GM23338 (cell line): ENCODE measurements at regions not wholly inside any gene's neighbourhood (a gene's known extent, or its start where the extent isn't known, plus 50 kb on each side); places are given as distances from the start of the nearest gene placed in this dataset.

Experiments
- ATAC-seq: fragments of 200-7000 bp; cut with Tn5 transposase; 3 replicates; pipeline ENCODE4 v1.9.1; 2020
- DNase-seq: peaks from one replicate; pipeline ENCODE4 v3.0.0-alpha.2; 2015; ENCODE audit warnings: low spot score
- H2AFZ ChIP-seq: fragments of 200-600 bp; sonication (generic); 2 replicates; pipeline ENCODE4 v1.8.0; 2016; ENCODE audit warnings: antibody characterized with exemption, mild to moderate bottlenecking, moderate library complexity
- H3F3A ChIP-seq: fragments of 200-600 bp; sonication (generic); replicated peaks from 2 replicates; pipeline ENCODE4 v1.8.0; 2017; ENCODE audit warnings: antibody characterized with exemption, mixed run types, low read depth
- H3K27ac ChIP-seq: fragments of 200-600 bp; sonication (generic); 2 replicates; pipeline ENCODE4 v1.6.1; 2016; ENCODE audit warnings: low read depth
- H3K27me3 ChIP-seq: fragments of 200-600 bp; sonication (generic); 2 replicates; pipeline ENCODE4 v1.8.0; 2016; ENCODE audit warnings: mild to moderate bottlenecking, mixed run types, moderate library complexity; ENCODE audit not compliant: insufficient read depth
- H3K36me3 ChIP-seq: fragments of 200-600 bp; sonication (generic); 2 replicates; pipeline ENCODE4 v1.8.0; 2016; ENCODE audit warnings: mild to moderate bottlenecking; ENCODE audit not compliant: insufficient read depth
- H3K4me1 ChIP-seq: fragments of 200-600 bp; sonication (generic); 2 replicates; pipeline ENCODE4 v1.8.0; 2016; ENCODE audit warnings: mild to moderate bottlenecking, moderate library complexity; ENCODE audit not compliant: insufficient read depth
- H3K4me2 ChIP-seq: fragments of 200-600 bp; sonication (generic); 2 replicates; pipeline ENCODE4 v1.7.1; 2017; ENCODE audit warnings: mixed run types
- H3K4me3 ChIP-seq: fragments of 200-600 bp; sonication (generic); 2 replicates; pipeline ENCODE4 v1.6.1; 2016; ENCODE audit warnings: mixed run types
- H3K79me2 ChIP-seq: fragments of 200-600 bp; sonication (generic); replicated peaks from 2 replicates; pipeline ENCODE4 v1.8.0; 2017; ENCODE audit warnings: mild to moderate bottlenecking; ENCODE audit not compliant: insufficient read depth
- H3K9me2 ChIP-seq: fragments of 200-600 bp; sonication (generic); 2 replicates; pipeline ENCODE4 v1.8.0; 2017; ENCODE audit not compliant: insufficient read depth
- H4K20me1 ChIP-seq: fragments of 200-600 bp; sonication (generic); replicated peaks from 2 replicates; pipeline ENCODE4 v1.8.0; 2017; ENCODE audit warnings: mild to moderate bottlenecking; ENCODE audit not compliant: insufficient read depth
- H3K27ac Mint-ChIP-seq: 2 replicates; pipeline ENCODE4 v1.8.0; 2020; ENCODE audit warnings: inconsistent platforms, mild to moderate bottlenecking, moderate library complexity, mixed read lengths
- H3K27me3 Mint-ChIP-seq: 3 replicates; pipeline ENCODE4 v1.8.0; 2022; ENCODE audit warnings: low read depth, mild to moderate bottlenecking, moderate library complexity, mixed read lengths, inconsistent platforms; ENCODE audit not compliant: insufficient read depth, poor library complexity
- H3K36me3 Mint-ChIP-seq: 3 replicates; pipeline ENCODE4 v1.8.0; 2021; ENCODE audit warnings: low read depth, mild to moderate bottlenecking, inconsistent platforms, moderate library complexity, mixed read lengths
- H3K4me1 Mint-ChIP-seq: 3 replicates; pipeline ENCODE4 v1.8.0; 2020; ENCODE audit warnings: mild to moderate bottlenecking, inconsistent platforms, mixed read lengths
- H3K4me3 Mint-ChIP-seq: 3 replicates; pipeline ENCODE4 v1.8.0; 2021; ENCODE audit warnings: moderate library complexity, mild to moderate bottlenecking, inconsistent platforms, mixed read lengths
- H3K9me3 Mint-ChIP-seq: 3 replicates; pipeline ENCODE4 v1.8.0; 2020; ENCODE audit warnings: moderate library complexity, mild to moderate bottlenecking, inconsistent platforms, mixed read lengths
- EZH2phosphoT487 ChIP-seq: fragments of 200-600 bp; sonication (generic); IDR thresholded peaks from one replicate; pipeline ENCODE4 v1.8.1; 2018; ENCODE audit warnings: antibody characterized with exemption; ENCODE audit not compliant: unreplicated experiment
- NANOG ChIP-seq: IDR thresholded peaks from 2 replicates; pipeline ENCODE4 v1.6.1; 2016; ENCODE audit warnings: antibody characterized with exemption, borderline replicate concordance
- STAT1 ChIP-seq: IDR thresholded peaks from one replicate; pipeline ENCODE4 v1.6.1; 2016; ENCODE audit warnings: antibody characterized with exemption; ENCODE audit not compliant: unreplicated experiment
- ZNF114 ChIP-seq: fragments of 250-450 bp; sonication (Bioruptor Pico); IDR thresholded peaks from 2 replicates; pipeline ENCODE4 v1.5.0; 2020; ENCODE audit warnings: mild to moderate bottlenecking, moderate library complexity
- ZNF331 ChIP-seq: fragments of 250-450 bp; sonication (Bioruptor Pico); IDR thresholded peaks from 2 replicates; pipeline ENCODE4 v1.5.0; 2020; ENCODE audit warnings: low read depth, mild to moderate bottlenecking, moderate library complexity
- TF ChIP-seq, protein P1 (sequence below): fragments of 250-450 bp; sonication (Bioruptor Pico); IDR thresholded peaks from 2 replicates; pipeline ENCODE4 v1.5.0; 2020; ENCODE audit warnings: mild to moderate bottlenecking, moderate library complexity
- TF ChIP-seq, protein P2 (sequence below), 2 experiments: fragments of 200-600 bp in 1 of 2; sonication (generic) in 1 of 2; conservative IDR thresholded peaks; 2 replicates each; pipeline versions ENCODE4 v1.5.1 to v1.6.1; 2016 to 2017; ENCODE audit warnings: antibody characterized with exemption in 2 of 2, low read depth in 2 of 2, mild to moderate bottlenecking in 2 of 2, moderate library complexity in 1 of 2

DNA sequence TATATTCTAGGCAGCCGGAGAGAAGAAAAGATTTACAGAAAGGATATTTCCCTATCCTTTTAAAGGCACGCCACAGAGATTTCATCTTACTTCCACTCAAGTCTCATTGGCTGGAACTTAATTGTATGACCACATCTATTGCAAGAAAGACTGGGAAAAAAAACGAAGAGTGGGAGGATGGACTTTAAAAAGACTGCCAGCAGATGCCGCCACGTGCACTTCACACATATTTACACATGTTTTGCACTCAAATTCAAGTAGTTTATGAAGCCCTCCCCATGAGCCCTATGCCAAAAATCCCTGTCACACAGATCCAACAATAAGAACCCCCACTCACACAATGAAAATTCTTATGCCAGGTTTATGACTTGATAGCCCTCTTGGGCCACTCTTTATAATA lies 138.5 kb upstream of the TYRP1 start:
- peak; percentile 36; the same call in 2 of the 3 replicates for ATAC-seq

More for the DNA sequence above, 138.5 kb upstream of the TYRP1 start:
- Histone ChIP-seq H3K36me3 (no peaks in the 10 kb centered on the region), H3K79me2 (no peaks in the 10 kb centered on the region), H3K4me1 (no peaks in the 10 kb centered on the region), H3K9me2 (no peaks in the 10 kb centered on the region), H3K4me3 (no peak overlapping the region), H2AFZ (no peak overlapping the region; the same call in 1 of the 2 replicates), H3F3A (no peaks in the 10 kb centered on the region), H3K27me3 (no peaks in the 10 kb centered on the region), H3K27ac (no peak overlapping the region), H4K20me1 (no peaks in the 10 kb centered on the region), H3K4me2 (no peak overlapping the region)
- Mint-ChIP-seq H3K9me3 (no peaks in the 10 kb centered on the region), H3K4me3 (no peak overlapping the region), H3K27me3 (no peaks in the 10 kb centered on the region), H3K27ac (no peak overlapping the region), H3K36me3 (no peaks in the 10 kb centered on the region), H3K4me1 (no peaks in the 10 kb centered on the region; the same call in 2 of the 3 replicates)
- no peak for TF ChIP-seq ZNF114 (CRISPR knock-in tag)
- no peak for TF ChIP-seq NANOG
- no peak for TF ChIP-seq EZH2phosphoT487
- TF ChIP-seq, protein P1, sequence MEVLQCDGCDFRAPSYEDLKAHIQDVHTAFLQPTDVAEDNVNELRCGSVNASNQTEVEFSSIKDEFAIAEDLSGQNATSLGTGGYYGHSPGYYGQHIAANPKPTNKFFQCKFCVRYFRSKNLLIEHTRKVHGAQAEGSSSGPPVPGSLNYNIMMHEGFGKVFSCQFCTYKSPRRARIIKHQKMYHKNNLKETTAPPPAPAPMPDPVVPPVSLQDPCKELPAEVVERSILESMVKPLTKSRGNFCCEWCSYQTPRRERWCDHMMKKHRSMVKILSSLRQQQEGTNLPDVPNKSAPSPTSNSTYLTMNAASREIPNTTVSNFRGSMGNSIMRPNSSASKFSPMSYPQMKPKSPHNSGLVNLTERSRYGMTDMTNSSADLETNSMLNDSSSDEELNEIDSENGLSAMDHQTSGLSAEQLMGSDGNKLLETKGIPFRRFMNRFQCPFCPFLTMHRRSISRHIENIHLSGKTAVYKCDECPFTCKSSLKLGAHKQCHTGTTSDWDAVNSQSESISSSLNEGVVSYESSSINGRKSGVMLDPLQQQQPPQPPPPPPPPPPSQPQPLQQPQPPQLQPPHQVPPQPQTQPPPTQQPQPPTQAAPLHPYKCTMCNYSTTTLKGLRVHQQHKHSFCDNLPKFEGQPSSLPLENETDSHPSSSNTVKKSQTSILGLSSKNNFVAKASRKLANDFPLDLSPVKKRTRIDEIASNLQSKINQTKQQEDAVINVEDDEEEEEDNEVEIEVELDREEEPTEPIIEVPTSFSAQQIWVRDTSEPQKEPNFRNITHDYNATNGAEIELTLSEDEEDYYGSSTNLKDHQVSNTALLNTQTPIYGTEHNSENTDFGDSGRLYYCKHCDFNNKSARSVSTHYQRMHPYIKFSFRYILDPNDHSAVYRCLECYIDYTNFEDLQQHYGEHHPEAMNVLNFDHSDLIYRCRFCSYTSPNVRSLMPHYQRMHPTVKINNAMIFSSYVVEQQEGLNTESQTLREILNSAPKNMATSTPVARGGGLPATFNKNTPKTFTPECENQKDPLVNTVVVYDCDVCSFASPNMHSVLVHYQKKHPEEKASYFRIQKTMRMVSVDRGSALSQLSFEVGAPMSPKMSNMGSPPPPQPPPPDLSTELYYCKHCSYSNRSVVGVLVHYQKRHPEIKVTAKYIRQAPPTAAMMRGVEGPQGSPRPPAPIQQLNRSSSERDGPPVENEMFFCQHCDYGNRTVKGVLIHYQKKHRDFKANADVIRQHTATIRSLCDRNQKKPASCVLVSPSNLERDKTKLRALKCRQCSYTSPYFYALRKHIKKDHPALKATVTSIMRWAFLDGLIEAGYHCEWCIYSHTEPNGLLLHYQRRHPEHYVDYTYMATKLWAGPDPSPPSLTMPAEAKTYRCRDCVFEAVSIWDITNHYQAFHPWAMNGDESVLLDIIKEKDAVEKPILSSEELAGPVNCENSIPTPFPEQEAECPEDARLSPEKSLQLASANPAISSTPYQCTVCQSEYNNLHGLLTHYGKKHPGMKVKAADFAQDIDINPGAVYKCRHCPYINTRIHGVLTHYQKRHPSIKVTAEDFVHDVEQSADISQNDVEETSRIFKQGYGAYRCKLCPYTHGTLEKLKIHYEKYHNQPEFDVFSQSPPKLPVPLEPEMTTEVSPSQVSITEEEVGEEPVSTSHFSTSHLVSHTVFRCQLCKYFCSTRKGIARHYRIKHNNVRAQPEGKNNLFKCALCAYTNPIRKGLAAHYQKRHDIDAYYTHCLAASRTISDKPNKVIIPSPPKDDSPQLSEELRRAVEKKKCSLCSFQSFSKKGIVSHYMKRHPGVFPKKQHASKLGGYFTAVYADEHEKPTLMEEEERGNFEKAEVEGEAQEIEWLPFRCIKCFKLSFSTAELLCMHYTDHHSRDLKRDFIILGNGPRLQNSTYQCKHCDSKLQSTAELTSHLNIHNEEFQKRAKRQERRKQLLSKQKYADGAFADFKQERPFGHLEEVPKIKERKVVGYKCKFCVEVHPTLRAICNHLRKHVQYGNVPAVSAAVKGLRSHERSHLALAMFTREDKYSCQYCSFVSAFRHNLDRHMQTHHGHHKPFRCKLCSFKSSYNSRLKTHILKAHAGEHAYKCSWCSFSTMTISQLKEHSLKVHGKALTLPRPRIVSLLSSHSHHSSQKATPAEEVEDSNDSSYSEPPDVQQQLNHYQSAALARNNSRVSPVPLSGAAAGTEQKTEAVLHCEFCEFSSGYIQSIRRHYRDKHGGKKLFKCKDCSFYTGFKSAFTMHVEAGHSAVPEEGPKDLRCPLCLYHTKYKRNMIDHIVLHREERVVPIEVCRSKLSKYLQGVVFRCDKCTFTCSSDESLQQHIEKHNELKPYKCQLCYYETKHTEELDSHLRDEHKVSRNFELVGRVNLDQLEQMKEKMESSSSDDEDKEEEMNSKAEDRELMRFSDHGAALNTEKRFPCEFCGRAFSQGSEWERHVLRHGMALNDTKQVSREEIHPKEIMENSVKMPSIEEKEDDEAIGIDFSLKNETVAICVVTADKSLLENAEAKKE = no peak
- no peak for TF ChIP-seq ZNF331 (CRISPR knock-in tag)
- TF ChIP-seq, protein P2, sequence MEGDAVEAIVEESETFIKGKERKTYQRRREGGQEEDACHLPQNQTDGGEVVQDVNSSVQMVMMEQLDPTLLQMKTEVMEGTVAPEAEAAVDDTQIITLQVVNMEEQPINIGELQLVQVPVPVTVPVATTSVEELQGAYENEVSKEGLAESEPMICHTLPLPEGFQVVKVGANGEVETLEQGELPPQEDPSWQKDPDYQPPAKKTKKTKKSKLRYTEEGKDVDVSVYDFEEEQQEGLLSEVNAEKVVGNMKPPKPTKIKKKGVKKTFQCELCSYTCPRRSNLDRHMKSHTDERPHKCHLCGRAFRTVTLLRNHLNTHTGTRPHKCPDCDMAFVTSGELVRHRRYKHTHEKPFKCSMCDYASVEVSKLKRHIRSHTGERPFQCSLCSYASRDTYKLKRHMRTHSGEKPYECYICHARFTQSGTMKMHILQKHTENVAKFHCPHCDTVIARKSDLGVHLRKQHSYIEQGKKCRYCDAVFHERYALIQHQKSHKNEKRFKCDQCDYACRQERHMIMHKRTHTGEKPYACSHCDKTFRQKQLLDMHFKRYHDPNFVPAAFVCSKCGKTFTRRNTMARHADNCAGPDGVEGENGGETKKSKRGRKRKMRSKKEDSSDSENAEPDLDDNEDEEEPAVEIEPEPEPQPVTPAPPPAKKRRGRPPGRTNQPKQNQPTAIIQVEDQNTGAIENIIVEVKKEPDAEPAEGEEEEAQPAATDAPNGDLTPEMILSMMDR (conservative IDR thresholded peaks at IDR 0.05; ENCODE audit: low read depth in 2 of 2) = peak; percentile 63 to 69
- no peak for TF ChIP-seq STAT1
- peak; percentile 56 for DNase-seq
